Hepatocyte (in vitro differentiated cells): ENCODE measurements at regions not wholly inside any gene's neighbourhood (a gene's known extent, or its start where the extent isn't known, plus 50 kb on each side); places are given as distances from the start of the nearest gene placed in this dataset.

Experiments
- EZH2 ChIP-seq: fragments of 200-600 bp; sonication (generic); IDR thresholded peaks from 2 replicates; pipeline ENCODE4 v1.6.1; 2016; ENCODE audit warnings: antibody characterized with exemption, mild to moderate bottlenecking, borderline replicate concordance
- TF ChIP-seq, protein P1 (sequence below): fragments of 200-600 bp; sonication (generic); IDR thresholded peaks from 2 replicates; pipeline ENCODE4 v1.5.1; 2016; ENCODE audit warnings: antibody characterized with exemption, mild to moderate bottlenecking; ENCODE audit not compliant: poor library complexity

DNA sequence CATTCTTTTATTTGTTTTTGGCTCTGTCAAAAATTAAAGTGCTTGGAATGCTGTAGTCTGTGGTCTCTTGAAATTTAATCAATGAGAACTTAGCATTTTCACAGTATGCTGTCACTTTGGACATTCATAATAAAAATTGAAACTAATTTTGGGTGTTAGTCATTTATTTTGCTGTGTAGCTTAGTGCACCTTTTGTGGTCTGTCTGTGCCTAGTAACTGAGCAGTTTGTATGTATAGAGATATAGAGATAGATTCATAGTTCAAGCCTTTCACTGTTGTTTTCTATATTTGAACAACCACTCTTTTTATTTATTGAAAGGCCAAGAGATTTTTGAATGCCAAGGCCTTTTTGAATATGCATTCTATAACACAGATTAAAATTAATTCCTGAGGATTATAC is 86.4 kb upstream of the TIAM2 start:
- TF ChIP-seq, protein P1, sequence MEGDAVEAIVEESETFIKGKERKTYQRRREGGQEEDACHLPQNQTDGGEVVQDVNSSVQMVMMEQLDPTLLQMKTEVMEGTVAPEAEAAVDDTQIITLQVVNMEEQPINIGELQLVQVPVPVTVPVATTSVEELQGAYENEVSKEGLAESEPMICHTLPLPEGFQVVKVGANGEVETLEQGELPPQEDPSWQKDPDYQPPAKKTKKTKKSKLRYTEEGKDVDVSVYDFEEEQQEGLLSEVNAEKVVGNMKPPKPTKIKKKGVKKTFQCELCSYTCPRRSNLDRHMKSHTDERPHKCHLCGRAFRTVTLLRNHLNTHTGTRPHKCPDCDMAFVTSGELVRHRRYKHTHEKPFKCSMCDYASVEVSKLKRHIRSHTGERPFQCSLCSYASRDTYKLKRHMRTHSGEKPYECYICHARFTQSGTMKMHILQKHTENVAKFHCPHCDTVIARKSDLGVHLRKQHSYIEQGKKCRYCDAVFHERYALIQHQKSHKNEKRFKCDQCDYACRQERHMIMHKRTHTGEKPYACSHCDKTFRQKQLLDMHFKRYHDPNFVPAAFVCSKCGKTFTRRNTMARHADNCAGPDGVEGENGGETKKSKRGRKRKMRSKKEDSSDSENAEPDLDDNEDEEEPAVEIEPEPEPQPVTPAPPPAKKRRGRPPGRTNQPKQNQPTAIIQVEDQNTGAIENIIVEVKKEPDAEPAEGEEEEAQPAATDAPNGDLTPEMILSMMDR = no peak
- TF ChIP-seq EZH2 = no peak
